Panc1 (cell line): ENCODE measurements at regions not wholly inside any gene's neighbourhood (a gene's known extent, or its start where the extent isn't known, plus 50 kb on each side); places are given as distances from the start of the nearest gene placed in this dataset.

Experiments used
- ATAC-seq: fragments of 200-7000 bp; cut with Tn5 transposase; 2 replicates; pipeline ENCODE4 v1.9.1; 2020; ENCODE audit warnings: mild to moderate bottlenecking, moderate library complexity
- BruUV-seq: library from RNA; stranded (reverse); fragments of 400-500 nt; replicated peaks from 2 replicates; lab custom pipeline; 2021; lab: Mats Ljungman, UMichigan
- CTCF ChIA-PET: fragments of 300-600 bp; sonication (Branson Sonifier 250); formaldehyde crosslinking; loops from one replicate; lab custom pipeline; 2022; ENCODE audit warnings: antibody characterized with exemption; lab: Charles Lee
- POLR2A ChIA-PET: fragments of 300-600 bp; sonication (Branson Sonifier 250); formaldehyde crosslinking; loops from one replicate; lab custom pipeline; 2022; ENCODE audit warnings: antibody characterized with exemption; lab: Charles Lee
- DNase-seq: peaks from one replicate; pipeline ENCODE4 v3.0.0-alpha.2; 2010; ENCODE audit warnings: low read depth, low spot score
- H3K27ac ChIP-seq: 2 replicates; pipeline ENCODE4 v1.5.1; 2011; ENCODE audit warnings: mild to moderate bottlenecking, low read length, inconsistent platforms
- H3K27me3 ChIP-seq: fragments of 200-500 bp; sonication (Bioruptor generic); 2 replicates; pipeline ENCODE4 v1.6.0; 2014; ENCODE audit warnings: low read length, inconsistent platforms; ENCODE audit not compliant: control insufficient read depth, insufficient read depth
- H3K36me3 ChIP-seq: fragments of 200-500 bp; sonication (Bioruptor generic); 2 replicates; pipeline ENCODE4 v1.5.1; 2014; ENCODE audit warnings: inconsistent platforms, mild to moderate bottlenecking, low read length, moderate library complexity; ENCODE audit not compliant: control insufficient read depth, insufficient read depth
- H3K4me1 ChIP-seq: 2 replicates; pipeline ENCODE4 v1.5.1; 2011; ENCODE audit warnings: inconsistent platforms, mild to moderate bottlenecking, low read length, moderate library complexity; ENCODE audit not compliant: control insufficient read depth, insufficient read depth
- H3K4me3 ChIP-seq, 2 experiments: 2 replicates each; pipeline ENCODE4 v1.5.1; 2011 to 2012; ENCODE audit warnings: low read depth in 2 of 2, low read length in 2 of 2, mild to moderate bottlenecking in 2 of 2, inconsistent platforms in 1 of 2, moderate library complexity in 1 of 2
- H3K9me3 ChIP-seq: fragments of 200-500 bp; sonication (Bioruptor generic); 2 replicates; pipeline ENCODE4 v1.5.1; 2014; ENCODE audit warnings: low read depth, mild to moderate bottlenecking, inconsistent platforms, low read length, moderate library complexity; ENCODE audit not compliant: control insufficient read depth, insufficient read depth
- POLR2AphosphoS5 ChIP-seq: IDR thresholded peaks from 2 replicates; pipeline ENCODE4 v1.6.1; 2012; ENCODE audit warnings: mild to moderate bottlenecking, low read depth, low read length, moderate library complexity
- REST ChIP-seq, 2 experiments: IDR thresholded peaks; 2 replicates each; pipeline ENCODE4 v1.6.1; 2011 to 2012; ENCODE audit warnings: low read depth in 2 of 2, control low read depth in 1 of 2, low read length in 1 of 2, mild to moderate bottlenecking in 1 of 2, moderate library complexity in 1 of 2; ENCODE audit not compliant: insufficient read depth in 1 of 2
- SIN3A ChIP-seq: IDR thresholded peaks from 2 replicates; pipeline ENCODE4 v1.6.1; 2012; ENCODE audit warnings: low read depth, mild to moderate bottlenecking, low read length, moderate library complexity, borderline replicate concordance; ENCODE audit not compliant: insufficient read depth
- TCF7L2 ChIP-seq: IDR thresholded peaks from 2 replicates; pipeline ENCODE4 v1.6.1; 2011; ENCODE audit warnings: mild to moderate bottlenecking, low read depth, low read length, inconsistent platforms
- in situ Hi-C: cut with HindIII; loops from 2 replicates; pipeline ENCODE4 v1.10.0; 2016; ENCODE audit warnings: low sequenced_read_pairs, low pct_unique_long_range_greater_than_20kb
- intact Hi-C: fragments of 100-400 bp; cut with micrococcal nuclease; formaldehyde crosslinking; loops from one replicate; pipeline ENCODE4 v1.10.0; 2022; ENCODE audit not compliant: unreplicated experiment
- TF ChIP-seq, protein P1 (sequence below): fragments of 450-650 bp; IDR thresholded peaks from 2 replicates; pipeline ENCODE4 v1.5.1; 2017; ENCODE audit warnings: mild to moderate bottlenecking

DNA sequence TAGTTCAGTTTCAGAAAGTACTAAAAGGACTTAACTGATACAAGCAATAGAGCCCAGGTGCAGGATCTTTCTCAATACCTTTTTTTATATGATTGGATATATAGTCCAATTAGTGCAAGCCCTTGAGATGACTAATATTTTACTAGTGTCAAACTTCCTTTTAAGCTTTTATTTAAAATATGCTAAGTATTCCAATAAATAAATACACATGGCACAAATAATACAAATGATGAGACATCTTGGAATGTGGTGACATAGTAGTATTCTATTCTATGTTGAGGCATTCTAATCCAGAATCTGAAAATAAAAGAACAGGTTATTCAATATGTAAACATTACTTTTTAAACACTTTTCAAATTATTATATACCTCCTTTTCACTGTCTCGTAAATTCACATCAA, 670.0 kb downstream of the SI start:
- CTCF ChIA-PET, result no interaction called here
- Histone ChIP-seq H3K27ac (no peak overlapping the region), H3K4me1 (no peaks in the 10 kb centered on the region), H3K27me3 (no peaks in the 10 kb centered on the region), H3K9me3 (no peaks in the 10 kb centered on the region), H3K36me3 (no peaks in the 10 kb centered on the region), H3K4me3 (no peak overlapping the region)
- no peak for DNase-seq
- no TSS peak for BruUV-seq
- POLR2A ChIA-PET, result no interaction called here
- TF ChIP-seq REST (IDR thresholded peaks at IDR 0.05; ENCODE audit: insufficient read depth in 1 of 2, low read depth in 2 of 2, low read length in 1 of 2), result no peak
- TF ChIP-seq POLR2AphosphoS5, result no peak
- TF ChIP-seq, protein P1, sequence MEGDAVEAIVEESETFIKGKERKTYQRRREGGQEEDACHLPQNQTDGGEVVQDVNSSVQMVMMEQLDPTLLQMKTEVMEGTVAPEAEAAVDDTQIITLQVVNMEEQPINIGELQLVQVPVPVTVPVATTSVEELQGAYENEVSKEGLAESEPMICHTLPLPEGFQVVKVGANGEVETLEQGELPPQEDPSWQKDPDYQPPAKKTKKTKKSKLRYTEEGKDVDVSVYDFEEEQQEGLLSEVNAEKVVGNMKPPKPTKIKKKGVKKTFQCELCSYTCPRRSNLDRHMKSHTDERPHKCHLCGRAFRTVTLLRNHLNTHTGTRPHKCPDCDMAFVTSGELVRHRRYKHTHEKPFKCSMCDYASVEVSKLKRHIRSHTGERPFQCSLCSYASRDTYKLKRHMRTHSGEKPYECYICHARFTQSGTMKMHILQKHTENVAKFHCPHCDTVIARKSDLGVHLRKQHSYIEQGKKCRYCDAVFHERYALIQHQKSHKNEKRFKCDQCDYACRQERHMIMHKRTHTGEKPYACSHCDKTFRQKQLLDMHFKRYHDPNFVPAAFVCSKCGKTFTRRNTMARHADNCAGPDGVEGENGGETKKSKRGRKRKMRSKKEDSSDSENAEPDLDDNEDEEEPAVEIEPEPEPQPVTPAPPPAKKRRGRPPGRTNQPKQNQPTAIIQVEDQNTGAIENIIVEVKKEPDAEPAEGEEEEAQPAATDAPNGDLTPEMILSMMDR, result no peak
- TF ChIP-seq SIN3A, result no peak
- TF ChIP-seq TCF7L2, result no peak
- ATAC-seq, result no peak
- in situ Hi-C loops (no loop called here), intact Hi-C loops (no loop called here)

GRCh38 chr3:164407111-164407510, 671.2 kb downstream of the SI start:
- H3K27ac ChIP-seq, result no peak overlapping the region
- TF ChIP-seq, protein P1, result no peak
- TF ChIP-seq SIN3A, result no peak
- no peak for TF ChIP-seq REST (IDR thresholded peaks at IDR 0.05; ENCODE audit: insufficient read depth in 1 of 2, low read depth in 2 of 2, low read length in 1 of 2)
- no peak for TF ChIP-seq TCF7L2
- TF ChIP-seq POLR2AphosphoS5, result no peak
- H3K4me3 ChIP-seq, result no peak overlapping the region
- POLR2A ChIA-PET, result no interaction called here
- no TSS peak for BruUV-seq
- CTCF ChIA-PET, result no interaction called here
- intact Hi-C loops (no loop called here), in situ Hi-C loops (no loop called here)
- H3K9me3 ChIP-seq, result no peaks in the 10 kb centered on the region
- DNase-seq (no peak), ATAC-seq (no peak)
- no peaks in the 10 kb centered on the region for H3K36me3 ChIP-seq
- H3K4me1 ChIP-seq, result no peaks in the 10 kb centered on the region
- H3K27me3 ChIP-seq, result no peaks in the 10 kb centered on the region
